ENCODE measurements at regions not wholly inside any gene's neighbourhood (a gene's known extent, or its start where the extent isn't known, plus 50 kb on each side); places are given as distances from the start of the nearest gene placed in this dataset.

GRCh38 chr1:232454227-232454886 is 175.6 kb downstream of the SIPA1L2 start:
- Mint-ChIP-seq H3K4me3 (no peak overlapping the region), H3K27me3 (ENCODE audit: low read depth) (no peaks in the 10 kb centered on the region), H3K36me3 (ENCODE audit: insufficient read depth in 1 of 3, low read depth in 3 of 3) (peaks cover 0 to 6% (median 0%) of the 10 kb centered on the region in 3 experiments; a peak in 1 of 7 replicates), H3K27ac (no peak overlapping the region), H3K9me3 (no peaks in the 10 kb centered on the region), H3K4me1 (peaks cover 33 to 37% of the 10 kb centered on the region in 2 experiments)
- peaks cover 12% of the 10 kb centered on the region for H3K4me1 ChIP-seq (ENCODE audit: insufficient read depth, low read length)
- no peak overlapping the region for H3K4me2 ChIP-seq (ENCODE audit: insufficient read depth, insufficient read length, low read length)
- no peak for DNase-seq
- H3K27me3 ChIP-seq (ENCODE audit: insufficient read depth, low read length) = no peaks in the 10 kb centered on the region
- no peaks in the 10 kb centered on the region for H4K20me1 ChIP-seq (ENCODE audit: control insufficient read depth, insufficient read depth, insufficient read length)
- H2BK15ac ChIP-seq (ENCODE audit: low read depth, low read length) = no peak overlapping the region
- no peak overlapping the region for H4K91ac ChIP-seq (ENCODE audit: insufficient read length, low read depth, low read length)
- no peak for TF ChIP-seq CTCF (conservative IDR thresholded peaks at IDR 0.05)
- H3K18ac ChIP-seq (ENCODE audit: insufficient read length, low read depth, low read length) = no peak overlapping the region
- no peak overlapping the region for H3T11ph ChIP-seq (ENCODE audit: low read length)
- no peaks in the 10 kb centered on the region for H3K9me3 ChIP-seq (ENCODE audit: control insufficient read depth, low read depth, low read length)
- H4K8ac ChIP-seq (replicated peaks; ENCODE audit: insufficient read length, low read depth, low read length) = no peak overlapping the region
- H4K5ac ChIP-seq (ENCODE audit: insufficient read length, low read depth, low read length) = no peak overlapping the region
- no peak overlapping the region for H3K56ac ChIP-seq (ENCODE audit: insufficient read length, low read depth, low read length)
- WGBS (ENCODE audit: extremely low coverage, insufficient read length, low lambda C conversion rate) = no CpG with 5 or more reads among the region's 7 CpGs
- no peak overlapping the region for H3K4ac ChIP-seq (ENCODE audit: low read depth, low read length)
- no peak overlapping the region for H2AK5ac ChIP-seq (ENCODE audit: insufficient read length, low read length)
- no peak overlapping the region for H2BK12ac ChIP-seq (ENCODE audit: insufficient read length, low read depth, low read length)
- H3K9ac ChIP-seq (ENCODE audit: extremely low read depth, insufficient read length, low read length) = no peak overlapping the region
- no peak overlapping the region for H2AFZ ChIP-seq (ENCODE audit: low read length)
- H3K23me2 ChIP-seq (ENCODE audit: insufficient read length, low read depth, low read length, poor library complexity, severe bottlenecking) = no peaks in the 10 kb centered on the region
- H2BK20ac ChIP-seq (ENCODE audit: low read depth, low read length, poor library complexity, severe bottlenecking) = no peak overlapping the region
- H2BK5ac ChIP-seq (ENCODE audit: insufficient read length, low read length) = no peak overlapping the region
- no peaks in the 10 kb centered on the region for H3K79me2 ChIP-seq (ENCODE audit: insufficient read depth, low read length)
- H2BK120ac ChIP-seq (ENCODE audit: low read depth, low read length, poor library complexity, severe bottlenecking) = no peak overlapping the region
- no peak overlapping the region for H3K14ac ChIP-seq (ENCODE audit: insufficient read depth, low read length)
- no peaks in the 10 kb centered on the region for H3K79me1 ChIP-seq (ENCODE audit: insufficient read depth, low read depth, low read length, poor library complexity, severe bottlenecking)
- no peak overlapping the region for H3K27ac ChIP-seq (ENCODE audit: insufficient read length, low read depth, low read length)
- no peak overlapping the region for H3K23ac ChIP-seq (ENCODE audit: insufficient read length, low read depth, low read length)
